ENCODE measurements at regions not wholly inside any gene's neighbourhood (a gene's known extent, or its start where the extent isn't known, plus 50 kb on each side); places are given as distances from the start of the nearest gene placed in this dataset.

GRCh38 chr2:116582850-116583249 lies 1231.6 kb upstream of the DDX18 start:
- no peak for TF ChIP-seq HNF4G (IDR thresholded peaks at IDR 0.05)
- no peak for TF ChIP-seq FOXA1 (IDR thresholded peaks at IDR 0.05)
- TF ChIP-seq CTCF (IDR thresholded peaks at IDR 0.05; ENCODE audit: low read depth, low read length, missing input control) = no peak
